Skin of body (tissue), 1 donor: ENCODE measurements at regions not wholly inside any gene's neighbourhood (a gene's known extent, or its start where the extent isn't known, plus 50 kb on each side); places are given as distances from the start of the nearest gene placed in this dataset.

ENCODE experiments used
- DNase-seq: peaks from one replicate; lab custom pipeline; 2025; lab: John Stamatoyannopoulos, UW

- no peak for DNase-seq
These were observed 481.6 kb downstream of the SH2D4B start for GRCh38 chr10:81019029-81019890.

- no peak for DNase-seq
These were observed 483.9 kb downstream of the SH2D4B start for GRCh38 chr10:81021428-81022129.

- no peak for DNase-seq
These were observed 488.9 kb downstream of the SH2D4B start for GRCh38 chr10:81026591-81026990.

- DNase-seq = no peak
These were observed 489.5 kb downstream of the SH2D4B start for GRCh38 chr10:81027223-81027622.

GRCh38 chr10:81027706-81028105, 490.0 kb downstream of the SH2D4B start:
- DNase-seq = no peak

GRCh38 chr10:81031774-81032173, 494.1 kb downstream of the SH2D4B start:
- DNase-seq = no peak

GRCh38 chr10:81034383-81034782, 496.7 kb downstream of the SH2D4B start:
- DNase-seq = no peak

GRCh38 chr10:81036257-81036656, 498.6 kb downstream of the SH2D4B start:
- no peak for DNase-seq

GRCh38 chr10:81040031-81040430, 502.3 kb downstream of the SH2D4B start:
- no peak for DNase-seq

- no peak for DNase-seq
These were observed 503.2 kb downstream of the SH2D4B start for GRCh38 chr10:81040940-81041339.

GRCh38 chr10:81042647-81043046, 504.9 kb downstream of the SH2D4B start:
- no peak for DNase-seq

GRCh38 chr10:81065474-81065873, 527.8 kb downstream of the SH2D4B start:
- no peak for DNase-seq

GRCh38 chr10:81068460-81068859, 530.8 kb downstream of the SH2D4B start:
- no peak for DNase-seq

GRCh38 chr10:81071087-81071796, 533.5 kb downstream of the SH2D4B start:
- DNase-seq = no peak

GRCh38 chr10:81073155-81073554, 535.5 kb downstream of the SH2D4B start:
- no peak for DNase-seq

- DNase-seq = no peak
These were observed 544.4 kb downstream of the SH2D4B start for GRCh38 chr10:81081887-81082620.

GRCh38 chr10:81082621-81083376, 545.1 kb downstream of the SH2D4B start:
- DNase-seq = no peak

GRCh38 chr10:81093056-81093455, 555.4 kb downstream of the SH2D4B start:
- DNase-seq = no peak

GRCh38 chr10:81095238-81095637, 557.5 kb downstream of the SH2D4B start:
- no peak for DNase-seq

- DNase-seq = no peak
These were observed 558.9 kb downstream of the SH2D4B start for GRCh38 chr10:81096558-81096957.

GRCh38 chr10:81101062-81101461, 563.4 kb downstream of the SH2D4B start:
- no peak for DNase-seq
